PC-3 (cell line): ENCODE measurements at regions not wholly inside any gene's neighbourhood (a gene's known extent, or its start where the extent isn't known, plus 50 kb on each side); places are given as distances from the start of the nearest gene placed in this dataset.

ENCODE experiments used
- ATAC-seq: fragments of 200-7000 bp; cut with Tn5 transposase; 2 replicates; pipeline ENCODE4 v1.9.1; 2020; ENCODE audit warnings: mild to moderate bottlenecking, moderate library complexity
- BruUV-seq: library from RNA; stranded (reverse); fragments of 400-500 nt; replicated peaks from 2 replicates; lab custom pipeline; 2021; lab: Mats Ljungman, UMichigan
- CTCF ChIA-PET: fragments of 300-600 bp; sonication (Branson Sonifier 250); formaldehyde crosslinking; loops from one replicate; lab custom pipeline; 2022; ENCODE audit warnings: antibody characterized with exemption; lab: Charles Lee
- POLR2A ChIA-PET: fragments of 300-600 bp; sonication (Branson Sonifier 250); formaldehyde crosslinking; loops from one replicate; lab custom pipeline; 2022; ENCODE audit warnings: antibody characterized with exemption; ENCODE audit not compliant: unreplicated experiment; lab: Charles Lee
- DNase-seq: peaks from one replicate; pipeline ENCODE4 v3.0.0-alpha.2; 2015
- H2AFZ ChIP-seq: fragments of 300-600 bp; sonication (generic); 2 replicates; pipeline ENCODE4 v1.6.0; 2016; ENCODE audit warnings: antibody characterized with exemption, low read length
- H3F3A ChIP-seq: fragments of 300-600 bp; sonication (generic); one replicate; pipeline ENCODE4 v1.6.0; 2017; ENCODE audit warnings: antibody characterized with exemption, low read length, control low read depth, mild to moderate bottlenecking; ENCODE audit not compliant: unreplicated experiment
- H3K27ac ChIP-seq: fragments of 300-600 bp; sonication (generic); 2 replicates; pipeline ENCODE4 v1.5.1; 2016; ENCODE audit warnings: mild to moderate bottlenecking, low read length
- H3K27me3 ChIP-seq: fragments of 300-600 bp; sonication (generic); 2 replicates; pipeline ENCODE4 v1.6.1; 2016; ENCODE audit warnings: low read length, mixed read lengths
- H3K36me3 ChIP-seq: fragments of 300-600 bp; sonication (generic); 2 replicates; pipeline ENCODE4 v1.6.1; 2016; ENCODE audit warnings: low read depth, mixed run types, low read length, mixed read lengths
- H3K4me1 ChIP-seq: fragments of 300-600 bp; sonication (generic); 2 replicates; pipeline ENCODE4 v1.5.1; 2016; ENCODE audit warnings: low read length; ENCODE audit not compliant: insufficient read depth
- H3K4me2 ChIP-seq: fragments of 300-600 bp; sonication (generic); 2 replicates; pipeline ENCODE4 v1.6.0; 2016; ENCODE audit warnings: low read length
- H3K4me3 ChIP-seq: fragments of 300-600 bp; sonication (generic); 2 replicates; pipeline ENCODE4 v1.5.1; 2016; ENCODE audit warnings: mild to moderate bottlenecking, low read length, mixed read lengths
- H3K79me2 ChIP-seq: fragments of 300-600 bp; sonication (generic); 2 replicates; pipeline ENCODE4 v1.6.1; 2017; ENCODE audit warnings: low read length, mixed read lengths
- H3K9ac ChIP-seq: fragments of 300-600 bp; sonication (generic); 2 replicates; pipeline ENCODE4 v1.6.0; 2016; ENCODE audit warnings: mild to moderate bottlenecking, low read length
- H3K9me2 ChIP-seq: fragments of 300-600 bp; sonication (generic); replicated peaks from 2 replicates; pipeline ENCODE4 v1.6.1; 2016; ENCODE audit warnings: mixed run types, low read length, mixed read lengths
- H3K9me3 ChIP-seq: fragments of 300-600 bp; sonication (generic); 2 replicates; pipeline ENCODE4 v1.6.1; 2016; ENCODE audit warnings: low read length, mixed read lengths
- H4K20me1 ChIP-seq: fragments of 300-600 bp; sonication (generic); 2 replicates; pipeline ENCODE4 v1.6.1; 2016; ENCODE audit warnings: low read length, mixed read lengths
- CTCF ChIP-seq: fragments of 300-600 bp; sonication (generic); conservative IDR thresholded peaks from 2 replicates; pipeline ENCODE4 v1.5.1; 2017; ENCODE audit warnings: antibody characterized with exemption, low read depth, mild to moderate bottlenecking, low read length
- EZH2 ChIP-seq: fragments of 300-600 bp; sonication (generic); IDR thresholded peaks from one replicate; pipeline ENCODE4 v1.6.1; 2017; ENCODE audit warnings: antibody characterized with exemption, mild to moderate bottlenecking, low read length; ENCODE audit not compliant: unreplicated experiment
- EZH2phosphoT487 ChIP-seq: fragments of 300-600 bp; sonication (generic); IDR thresholded peaks from 2 replicates; pipeline ENCODE4 v1.6.1; 2018; ENCODE audit warnings: mild to moderate bottlenecking, antibody characterized with exemption, low read length, borderline replicate concordance
- intact Hi-C: fragments of 100-400 bp; cut with micrococcal nuclease; formaldehyde crosslinking; loops from 2 replicates; pipeline ENCODE4 v1.9.0; 2023

DNA sequence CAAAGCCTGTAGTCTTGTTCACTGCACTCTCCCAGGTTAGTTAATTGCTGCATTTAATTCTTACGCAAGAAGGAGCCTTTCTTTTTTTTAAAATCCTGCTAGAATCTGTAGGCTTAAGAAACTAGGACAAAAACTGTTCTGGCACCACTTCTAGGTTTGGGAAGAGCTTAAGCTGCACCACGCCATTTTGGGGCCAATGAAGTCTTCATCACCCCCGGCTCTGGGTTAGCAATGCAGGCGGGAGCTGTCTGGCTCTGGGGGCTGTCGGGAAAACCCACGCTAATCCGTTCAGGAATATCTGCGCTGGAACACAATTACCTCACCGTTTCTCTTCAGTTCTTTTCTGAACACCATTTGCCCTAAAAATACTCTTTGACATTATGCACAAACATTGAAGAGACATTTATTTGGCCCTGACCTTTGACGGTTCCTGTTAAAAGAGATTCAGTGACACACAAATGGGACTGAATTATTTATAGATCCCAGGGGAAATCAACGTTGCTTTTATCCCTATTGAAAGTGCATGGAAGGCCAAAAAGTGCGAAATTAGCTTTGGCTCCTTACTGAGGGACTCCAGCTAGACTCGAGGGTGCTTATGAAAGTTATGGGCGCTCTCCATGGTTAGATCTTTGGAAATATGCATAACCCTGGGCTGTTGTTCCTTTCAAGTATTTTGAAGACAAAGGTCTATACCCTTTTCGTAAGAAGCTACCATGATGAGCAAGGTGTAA lies 249.2 kb downstream of the HAPSTR1 start:
- no peaks in the 10 kb centered on the region for H3K9me2 ChIP-seq
- H3K4me3 ChIP-seq, result no peak overlapping the region
- H3K27me3 ChIP-seq, result peaks cover 20% of the 10 kb centered on the region; the same call in 1 of the 2 replicates
- no peak overlapping the region for H2AFZ ChIP-seq
- CTCF ChIA-PET, result no interaction called here
- H3K79me2 ChIP-seq, result no peaks in the 10 kb centered on the region
- POLR2A ChIA-PET, result no interaction called here
- DNase-seq, result no peak
- TF ChIP-seq CTCF (no peak), EZH2 (no peak), EZH2phosphoT487 (no peak)
- no peak overlapping the region for H3K4me2 ChIP-seq
- intact Hi-C loops, result no loop called here
- H3K27ac ChIP-seq, result no peak overlapping the region
- no TSS peak for BruUV-seq
- no peaks in the 10 kb centered on the region for H3K4me1 ChIP-seq
- H3K36me3 ChIP-seq, result no peaks in the 10 kb centered on the region
- no peak for ATAC-seq
- no peak overlapping the region for H3K9ac ChIP-seq
- H4K20me1 ChIP-seq, result no peaks in the 10 kb centered on the region
- no peaks in the 10 kb centered on the region for H3K9me3 ChIP-seq
- H3F3A ChIP-seq, result no peaks in the 10 kb centered on the region

DNA sequence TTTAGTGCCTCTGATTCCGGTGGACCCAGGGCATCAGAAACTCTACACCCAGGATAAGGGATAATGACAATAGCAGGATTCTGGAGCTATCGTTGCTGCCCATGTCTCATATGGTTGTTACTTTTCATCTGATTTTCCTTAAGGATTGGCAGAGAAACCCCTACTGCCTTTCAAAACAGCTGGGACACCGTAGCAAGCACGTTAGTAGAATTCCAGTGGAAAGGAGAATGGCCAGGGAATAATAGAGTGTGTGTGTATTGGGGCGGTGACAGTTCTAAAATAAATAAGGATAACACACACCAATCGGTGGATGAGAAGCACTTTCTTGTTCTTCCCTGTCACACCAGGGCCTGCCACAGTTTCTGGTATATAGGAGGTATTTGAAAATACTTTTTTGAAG lies 251.8 kb downstream of the HAPSTR1 start:
- H3K27ac ChIP-seq, result no peak overlapping the region
- CTCF ChIA-PET, result no interaction called here
- no peaks in the 10 kb centered on the region for H3K36me3 ChIP-seq
- no peak overlapping the region for H3K9ac ChIP-seq
- no peaks in the 10 kb centered on the region for H3F3A ChIP-seq
- no peak for DNase-seq
- H4K20me1 ChIP-seq, result no peaks in the 10 kb centered on the region
- intact Hi-C loops, result no loop called here
- TF ChIP-seq CTCF, result no peak
- no peak for TF ChIP-seq EZH2phosphoT487
- no peak for TF ChIP-seq EZH2
- H3K79me2 ChIP-seq, result no peaks in the 10 kb centered on the region
- H3K9me3 ChIP-seq, result no peaks in the 10 kb centered on the region
- no TSS peak for BruUV-seq
- ATAC-seq, result no peak
- H2AFZ ChIP-seq, result no peak overlapping the region
- H3K9me2 ChIP-seq, result no peaks in the 10 kb centered on the region
- POLR2A ChIA-PET, result no interaction called here
- no peak overlapping the region for H3K4me3 ChIP-seq
- no peaks in the 10 kb centered on the region for H3K4me1 ChIP-seq
- no peak overlapping the region for H3K4me2 ChIP-seq
- H3K27me3 ChIP-seq, result peaks cover 22% of the 10 kb centered on the region; the same call in 1 of the 2 replicates

GRCh38 chr16:9344508-9344907 lies 253.1 kb downstream of the HAPSTR1 start:
- no peaks in the 10 kb centered on the region for H3K4me1 ChIP-seq
- no peaks in the 10 kb centered on the region for H3K9me2 ChIP-seq
- H3K9me3 ChIP-seq, result no peaks in the 10 kb centered on the region
- H2AFZ ChIP-seq, result no peak overlapping the region
- DNase-seq, result no peak
- H4K20me1 ChIP-seq, result no peaks in the 10 kb centered on the region
- H3K4me3 ChIP-seq, result no peak overlapping the region
- CTCF ChIA-PET, result no interaction called here
- peaks cover 22% of the 10 kb centered on the region; the same call in 1 of the 2 replicates for H3K27me3 ChIP-seq
- intact Hi-C loops, result no loop called here
- POLR2A ChIA-PET, result no interaction called here
- no peaks in the 10 kb centered on the region for H3K79me2 ChIP-seq
- ATAC-seq, result no peak
- no peak overlapping the region for H3K9ac ChIP-seq
- TF ChIP-seq CTCF (no peak), EZH2phosphoT487 (no peak), EZH2 (no peak)
- H3K27ac ChIP-seq, result no peak overlapping the region
- no TSS peak for BruUV-seq
- no peak overlapping the region for H3K4me2 ChIP-seq
- H3K36me3 ChIP-seq, result no peaks in the 10 kb centered on the region
- no peaks in the 10 kb centered on the region for H3F3A ChIP-seq
